GM13976 (cell line): ENCODE measurements at regions not wholly inside any gene's neighbourhood (a gene's known extent, or its start where the extent isn't known, plus 50 kb on each side); places are given as distances from the start of the nearest gene placed in this dataset.
"Not testable (repeated sequence)": the region's sequence is repeated elsewhere in the genome, so short reads cannot be mapped to it uniquely, and the experiment has no call there.

Experiments
- DNase-seq: peaks from one replicate; pipeline ENCODE4 v3.0.0; 2012; ENCODE audit warnings: low spot score
- in situ Hi-C: fragments of 300-500 bp; cut with MboI; formaldehyde crosslinking; loops from one replicate; pipeline ENCODE4 v1.12.0; 2022; ENCODE audit warnings: low sequenced_read_pairs, mixed read lengths, inconsistent platforms; ENCODE audit not compliant: unreplicated experiment

DNA sequence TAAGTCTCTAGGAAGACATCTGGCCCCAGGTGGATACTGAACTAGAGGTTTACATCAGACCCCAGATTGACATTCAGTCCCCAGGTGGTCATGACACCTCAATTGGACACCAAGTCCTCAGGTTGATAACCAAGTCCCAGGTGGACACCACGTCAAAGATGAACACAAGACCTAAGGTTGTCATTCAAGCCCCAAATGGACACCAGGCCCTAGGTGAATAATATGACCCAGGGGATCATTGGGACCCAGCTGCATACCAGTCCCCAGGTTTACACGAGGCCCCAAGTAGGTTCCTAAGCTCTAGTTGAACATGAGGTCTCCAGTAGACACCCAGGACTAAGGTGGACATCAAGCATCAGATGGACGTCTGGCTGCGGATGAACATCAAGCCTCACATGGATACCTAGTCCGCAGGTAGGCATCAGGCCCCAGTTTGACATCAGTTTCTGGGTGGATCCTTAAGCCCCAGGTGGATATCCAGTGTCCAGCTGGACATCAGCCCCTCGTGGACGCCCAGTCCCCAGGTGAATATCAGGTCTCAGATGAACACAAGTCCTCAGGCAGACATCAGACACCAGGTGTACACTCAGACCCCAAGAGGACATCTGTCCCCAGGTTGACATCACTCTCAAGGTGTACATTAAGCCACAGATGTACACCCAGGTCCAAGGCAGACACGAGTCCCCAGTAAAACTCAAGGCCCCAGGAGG lies 1486.7 kb upstream of the TPTE start:
- in situ Hi-C loops, DNase-seq: not testable (repeated sequence)

DNA sequence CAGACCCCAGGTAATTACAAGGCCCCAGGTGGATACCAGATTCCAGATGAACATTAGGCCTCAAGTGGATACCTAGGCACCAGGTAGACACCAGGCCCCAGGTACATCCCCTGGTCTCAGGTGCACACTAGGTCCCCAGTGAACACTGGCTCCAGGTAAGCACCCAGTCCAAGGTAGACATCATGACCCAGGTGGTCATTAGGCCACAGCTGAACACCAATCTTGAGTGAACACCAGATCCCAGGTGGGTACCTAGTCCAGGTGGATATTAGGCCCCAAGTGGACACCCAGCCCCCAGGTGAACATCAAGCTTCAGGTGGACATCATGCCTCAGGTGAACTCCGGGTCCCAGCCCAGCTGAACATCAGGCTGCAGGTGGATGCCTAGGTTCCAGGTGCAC lies 1486.2 kb upstream of the TPTE start:
- in situ Hi-C loops, DNase-seq: not testable (repeated sequence)

DNA sequence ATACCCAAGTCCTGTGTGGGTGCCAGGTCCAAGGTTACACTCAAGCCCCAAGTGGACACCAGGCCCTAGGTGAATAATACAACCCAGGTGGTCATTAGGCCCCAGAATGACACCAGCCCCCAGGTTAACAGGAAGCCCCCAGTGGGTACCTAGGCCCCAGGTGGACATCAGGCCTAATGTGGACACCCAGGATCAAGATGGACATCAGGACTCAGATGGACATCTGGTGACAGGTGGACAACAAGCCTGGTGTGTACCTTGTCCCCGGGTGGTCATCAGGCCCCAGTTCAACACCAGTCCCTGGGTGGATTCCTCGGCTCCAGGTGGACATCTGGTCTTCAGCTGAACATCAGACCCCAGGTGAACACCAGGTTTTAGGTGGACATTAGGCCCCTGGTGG lies 1485.4 kb upstream of the TPTE start:
- in situ Hi-C loops = not testable (repeated sequence)

DNA sequence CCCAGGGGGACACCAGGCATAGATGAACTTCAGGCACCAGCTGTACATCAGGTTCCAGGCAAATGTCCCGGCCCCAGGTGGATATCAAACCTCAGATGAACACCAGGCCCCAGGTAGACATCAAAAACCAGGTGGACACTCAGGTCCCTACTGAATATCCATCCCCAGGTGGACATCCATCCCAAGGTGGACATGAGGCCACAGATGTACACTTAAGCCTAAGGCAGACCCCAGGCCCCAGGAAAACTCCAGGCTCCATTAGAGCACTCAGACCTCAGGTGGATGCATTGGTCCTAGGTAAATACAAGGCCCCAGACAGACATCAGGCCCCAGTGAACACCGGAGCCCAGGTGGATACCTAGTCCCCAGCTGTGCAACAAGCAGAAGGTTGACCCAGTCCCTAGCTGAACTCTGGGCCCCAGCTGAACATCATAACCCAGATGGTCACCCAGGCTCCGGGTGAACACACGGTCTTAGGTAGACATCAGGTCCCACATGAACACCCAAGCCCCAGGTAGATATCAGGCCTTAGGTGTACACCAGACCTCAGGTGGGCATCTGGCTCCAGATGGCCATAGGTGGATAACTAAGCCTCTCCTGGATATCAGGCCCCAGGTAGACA lies 1484.3 kb upstream of the TPTE start:
- in situ Hi-C loops, DNase-seq: not testable (repeated sequence)

More for the DNA sequence above, 1485.4 kb upstream of the TPTE start:
- DNase-seq = not testable (repeated sequence)

DNA sequence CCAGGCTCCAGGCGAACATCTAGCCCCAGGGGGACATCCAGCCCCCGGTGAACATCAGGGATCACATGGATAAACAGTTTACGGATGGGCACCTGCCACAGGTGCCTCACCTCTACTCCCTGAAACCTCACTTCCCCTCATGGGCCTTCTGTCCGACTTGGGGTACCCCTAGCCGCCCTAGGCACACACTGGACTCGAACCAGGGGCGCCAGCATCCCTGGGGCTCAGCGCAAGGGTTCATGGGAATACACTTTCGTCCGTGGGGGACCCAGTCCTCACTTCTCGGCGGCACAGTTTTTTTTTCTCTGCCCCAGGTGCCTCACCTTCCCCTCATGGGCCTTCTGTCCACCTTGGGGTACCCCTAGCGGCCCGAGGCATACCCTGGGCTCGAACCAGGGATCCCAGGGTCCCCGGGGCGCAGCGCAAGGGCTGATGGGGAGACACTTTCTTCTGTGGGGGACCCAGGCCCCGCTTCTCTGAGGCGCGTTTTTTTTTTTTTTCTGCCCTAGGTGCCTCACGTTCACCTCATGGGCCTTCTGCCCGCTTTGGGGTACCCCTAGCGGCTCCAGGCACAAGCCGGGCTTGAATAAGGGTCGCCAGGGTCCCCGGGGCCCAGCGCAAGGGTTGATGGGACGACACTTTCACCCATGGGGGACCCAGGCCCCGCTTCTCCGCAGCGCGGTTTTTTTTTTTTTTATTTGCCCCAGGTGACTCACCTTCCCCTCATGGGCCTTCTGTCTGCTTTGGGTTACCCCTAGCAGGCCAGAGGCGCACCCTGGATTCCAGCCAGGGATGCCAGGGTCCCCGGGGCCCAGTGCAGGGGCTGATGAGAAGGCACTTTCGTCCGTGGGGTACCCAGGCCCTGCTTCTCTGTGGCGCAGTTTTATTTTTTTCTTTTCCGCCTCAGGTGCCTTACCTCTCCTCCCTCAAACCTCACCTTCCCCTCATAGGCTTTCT lies 1483.5 kb upstream of the TPTE start:
- DNase-seq, in situ Hi-C loops: not testable (repeated sequence)

DNA sequence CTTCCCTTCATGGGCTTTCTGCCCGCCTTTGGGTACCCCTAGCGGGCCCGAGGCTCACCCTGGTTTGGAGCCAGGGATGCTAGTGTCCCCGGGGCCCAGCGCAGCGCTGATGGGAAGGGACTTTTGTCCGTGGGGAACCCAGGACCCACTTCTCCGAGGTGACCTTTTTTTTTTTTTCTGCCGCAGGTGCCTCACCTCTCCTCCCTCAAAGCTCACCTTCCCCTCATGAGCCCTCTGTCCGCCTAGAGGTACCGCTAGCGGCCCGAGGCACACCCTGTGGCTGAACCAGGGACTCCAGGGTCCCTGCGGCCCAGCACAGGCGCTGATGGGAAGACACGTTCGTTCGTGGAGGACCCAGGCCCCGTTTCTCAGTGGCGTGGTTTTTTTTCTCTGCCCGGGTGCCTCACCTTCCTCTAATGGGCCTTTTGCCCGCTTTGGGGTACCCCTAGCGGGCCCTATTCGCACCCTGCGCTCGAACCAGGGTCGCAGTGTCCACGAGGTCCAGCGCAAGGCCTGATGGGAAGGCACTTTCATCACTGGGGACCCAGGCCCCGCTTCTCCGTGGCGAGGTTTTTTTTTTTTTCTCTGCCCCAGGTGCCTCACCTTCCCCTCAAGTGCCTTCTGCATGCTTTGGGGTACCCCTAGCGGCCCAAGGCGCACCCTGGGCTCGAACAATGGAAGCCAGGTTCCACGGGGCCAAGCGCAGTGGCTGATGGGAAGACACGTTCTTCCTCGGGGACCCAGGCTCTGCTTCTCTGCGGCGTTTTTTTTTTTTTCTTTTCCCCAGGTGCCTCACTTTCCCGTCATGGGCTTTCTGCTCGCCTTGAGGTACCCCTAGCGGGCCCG lies 1481.6 kb upstream of the TPTE start:
- in situ Hi-C loops, DNase-seq: not testable (repeated sequence)

DNA sequence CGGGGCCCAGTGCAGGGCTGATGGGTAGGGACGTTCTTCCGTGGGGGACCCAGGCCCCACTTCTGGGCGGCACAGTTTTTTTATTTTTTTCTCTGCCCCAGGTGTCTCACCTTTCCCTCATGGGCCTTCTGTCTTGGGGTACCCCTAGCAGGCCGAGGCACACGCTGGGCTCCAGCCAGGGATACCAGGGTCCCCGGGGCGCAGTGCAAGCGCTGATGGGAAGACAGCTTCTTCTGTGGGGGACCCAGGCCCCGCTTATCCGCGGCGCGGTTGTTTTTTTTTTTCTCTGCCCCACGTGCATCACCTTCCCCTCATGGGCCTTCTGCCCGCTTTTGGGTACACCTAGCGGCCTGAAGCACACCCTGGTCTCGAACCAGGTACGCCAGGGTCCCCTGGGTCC lies 1481.0 kb upstream of the TPTE start:
- DNase-seq, in situ Hi-C loops: not testable (repeated sequence)

DNA sequence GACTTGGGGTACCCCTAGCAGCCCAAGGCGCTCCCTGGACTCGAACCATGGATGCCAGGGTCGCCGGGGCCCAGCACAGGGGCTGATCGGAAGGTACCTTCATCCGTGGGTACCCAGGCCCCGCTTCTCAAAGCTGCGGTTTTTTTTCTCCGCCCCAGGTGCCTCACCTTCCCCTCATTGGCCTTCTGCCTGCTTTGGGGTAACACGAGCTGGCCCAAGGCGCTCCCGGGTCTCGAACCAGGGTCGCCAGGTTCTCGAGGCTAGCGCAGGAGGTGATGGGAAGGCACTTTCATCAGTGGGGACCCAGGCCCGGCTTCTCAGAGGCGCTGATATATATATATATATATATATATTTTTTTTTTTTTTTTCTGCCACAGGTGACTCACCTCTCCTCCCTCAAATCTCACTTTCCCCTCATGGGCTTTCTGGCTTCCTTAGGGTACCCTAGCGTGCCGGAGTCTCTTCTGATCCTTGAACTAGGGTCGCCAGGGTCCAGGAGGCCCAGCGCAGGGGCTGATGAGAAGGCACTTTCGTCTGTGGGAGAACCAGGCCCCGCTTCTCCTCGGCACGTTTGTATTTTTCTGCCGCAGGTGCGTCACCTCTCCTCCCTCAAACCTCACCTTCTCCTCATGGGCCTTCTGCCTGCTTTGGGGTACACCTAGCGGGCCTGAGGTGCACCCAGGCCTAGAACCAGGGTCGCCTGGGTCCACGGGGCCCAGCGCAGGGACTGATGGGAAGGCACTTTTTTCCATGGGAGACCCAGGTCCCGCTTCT lies 1480.0 kb upstream of the TPTE start:
- in situ Hi-C loops, DNase-seq: not testable (repeated sequence)

DNA sequence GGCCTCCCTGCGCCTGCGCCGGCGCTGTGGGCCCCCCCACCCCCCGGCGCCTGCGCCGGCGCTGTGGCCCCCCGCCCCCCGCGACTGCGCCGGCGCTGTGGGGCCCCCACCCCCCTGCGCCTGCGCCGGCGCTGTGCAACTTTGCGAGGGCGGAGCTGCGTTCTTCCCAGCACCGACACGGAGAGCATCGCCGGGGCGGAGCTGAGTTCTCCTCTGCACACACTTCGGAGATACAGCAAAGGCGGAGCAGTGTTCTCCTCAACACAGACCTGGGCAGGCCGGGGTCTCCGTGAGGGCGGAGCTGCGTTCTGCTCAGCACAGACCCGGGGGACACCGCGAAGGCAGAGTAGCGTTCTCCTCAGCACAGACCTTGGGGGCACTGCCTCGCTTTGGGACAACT lies 1478.3 kb upstream of the TPTE start:
- DNase-seq, in situ Hi-C loops: not testable (repeated sequence)

DNA sequence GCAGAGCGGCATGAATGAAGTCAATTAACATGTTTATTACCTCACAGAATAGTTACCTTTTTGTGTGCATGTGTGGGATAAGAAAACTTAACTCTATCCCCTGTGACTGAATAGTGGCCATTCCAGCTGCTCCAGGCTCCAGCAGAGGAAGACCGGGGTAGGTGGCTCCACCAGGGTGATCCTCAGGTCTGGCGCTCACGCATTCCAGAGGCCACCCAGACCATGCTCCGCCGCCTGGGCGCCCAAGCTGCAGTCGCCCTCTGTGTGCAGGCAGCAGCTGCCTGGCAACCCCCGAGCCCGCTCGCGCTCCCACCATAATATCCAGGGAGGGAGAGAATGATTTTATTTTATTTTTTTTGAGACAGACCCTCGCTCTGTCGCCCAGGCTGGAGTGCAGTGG lies 1474.5 kb upstream of the TPTE start:
- in situ Hi-C loops, DNase-seq: not testable (repeated sequence)

DNA sequence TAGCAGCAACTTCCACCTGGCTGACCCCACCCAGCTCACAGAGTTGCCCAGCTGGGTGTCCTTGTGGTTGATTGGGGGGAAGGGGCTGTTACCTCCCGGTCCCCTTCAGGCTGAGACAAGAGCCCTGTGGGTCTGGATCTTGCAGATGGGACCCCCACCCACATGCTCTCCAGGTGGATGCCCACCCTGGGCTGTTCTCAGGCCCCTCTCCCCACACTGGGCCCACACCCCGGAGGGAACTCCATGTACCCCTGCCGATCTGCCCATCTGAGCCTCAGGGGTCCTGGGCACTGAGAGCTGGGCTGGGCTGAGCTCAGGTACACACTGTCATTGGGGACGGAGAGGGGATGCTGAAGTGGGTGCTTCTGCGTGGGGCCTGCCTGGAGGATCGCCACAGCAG lies 1453.9 kb upstream of the TPTE start:
- DNase-seq, in situ Hi-C loops: not testable (repeated sequence)

DNA sequence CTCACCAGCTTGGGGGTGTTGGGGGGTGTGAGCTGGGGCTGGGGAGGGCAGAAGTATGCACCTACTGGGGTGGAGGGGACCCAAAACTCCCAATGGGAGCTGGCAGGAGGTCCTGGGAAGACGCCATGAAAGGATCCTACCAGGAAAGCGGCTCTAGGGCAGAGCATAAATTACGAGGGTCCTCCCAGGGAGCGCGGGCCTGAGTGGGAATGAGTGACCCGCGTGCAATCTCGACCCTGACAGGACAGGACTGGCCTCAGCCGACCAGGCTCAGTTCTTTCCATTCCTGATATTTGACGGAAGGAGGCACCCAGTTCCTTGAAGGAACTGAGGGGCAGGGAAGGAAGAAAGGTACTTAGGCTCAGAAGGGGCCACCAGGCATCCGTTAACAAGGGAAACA lies 1452.8 kb upstream of the TPTE start:
- DNase-seq, in situ Hi-C loops: not testable (repeated sequence)

DNA sequence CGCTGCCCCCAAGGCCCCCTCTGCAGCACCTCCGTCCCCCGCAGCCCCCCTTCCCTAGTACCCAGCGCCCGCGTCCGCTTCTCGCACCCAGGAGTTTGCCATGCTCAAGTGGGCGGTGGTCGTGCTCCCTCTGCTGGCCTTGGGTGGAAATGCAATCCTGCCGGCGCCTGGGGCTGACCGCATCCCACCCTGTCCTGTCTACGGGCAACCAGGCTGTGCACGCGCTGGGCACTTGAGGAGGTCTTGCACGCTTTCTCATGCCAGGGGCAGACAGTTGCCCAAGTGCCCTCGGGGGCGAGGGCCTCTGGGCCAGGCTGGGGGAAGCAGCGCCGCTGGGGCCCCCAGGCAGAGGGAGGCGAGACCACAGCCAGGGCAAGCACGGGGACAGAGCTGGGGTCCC lies 1450.7 kb upstream of the TPTE start:
- in situ Hi-C loops = not testable (repeated sequence)

DNA sequence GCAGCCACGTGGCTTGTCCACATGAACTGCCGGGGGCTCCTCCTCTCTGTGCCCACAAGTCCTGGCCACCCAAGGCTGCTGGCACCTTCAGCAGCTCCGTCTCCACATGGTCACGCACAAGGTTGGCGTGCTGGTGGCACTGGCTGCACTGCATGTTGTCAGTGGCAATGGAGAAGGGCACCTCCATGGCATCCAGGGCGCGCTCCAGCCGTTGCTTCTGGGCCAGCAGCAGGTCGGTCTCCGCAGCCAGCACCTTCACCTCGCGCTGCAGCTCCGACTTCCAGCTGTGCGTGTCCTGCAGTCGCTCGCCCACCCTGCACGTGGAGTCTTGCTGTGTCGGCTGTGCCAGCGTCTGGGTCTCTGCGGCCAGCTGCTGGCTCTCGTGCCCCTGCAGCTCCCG lies 1448.4 kb upstream of the TPTE start:
- DNase-seq, in situ Hi-C loops: not testable (repeated sequence)

More for the DNA sequence above, 1450.7 kb upstream of the TPTE start:
- DNase-seq = not testable (repeated sequence)

DNA sequence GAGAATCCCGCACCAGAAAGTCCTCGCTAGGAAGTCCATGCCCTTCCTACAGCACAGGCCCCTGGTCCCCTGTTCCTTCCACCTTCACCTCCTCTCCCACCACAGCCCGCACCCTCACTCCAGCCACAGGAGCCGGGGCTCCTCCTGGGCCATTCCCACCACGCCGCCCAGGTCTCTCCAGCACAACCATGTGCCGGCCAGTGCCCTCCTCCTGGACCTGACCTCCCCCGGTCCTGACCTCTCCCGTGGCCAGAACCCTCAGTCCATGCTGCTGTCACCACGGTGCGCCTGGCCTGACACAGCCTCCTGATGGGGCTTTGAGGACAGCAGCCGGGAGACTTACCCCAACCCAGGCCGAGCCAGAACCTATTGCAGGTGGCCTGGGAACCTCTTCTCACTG lies 1446.6 kb upstream of the TPTE start:
- in situ Hi-C loops = not testable (repeated sequence)

DNA sequence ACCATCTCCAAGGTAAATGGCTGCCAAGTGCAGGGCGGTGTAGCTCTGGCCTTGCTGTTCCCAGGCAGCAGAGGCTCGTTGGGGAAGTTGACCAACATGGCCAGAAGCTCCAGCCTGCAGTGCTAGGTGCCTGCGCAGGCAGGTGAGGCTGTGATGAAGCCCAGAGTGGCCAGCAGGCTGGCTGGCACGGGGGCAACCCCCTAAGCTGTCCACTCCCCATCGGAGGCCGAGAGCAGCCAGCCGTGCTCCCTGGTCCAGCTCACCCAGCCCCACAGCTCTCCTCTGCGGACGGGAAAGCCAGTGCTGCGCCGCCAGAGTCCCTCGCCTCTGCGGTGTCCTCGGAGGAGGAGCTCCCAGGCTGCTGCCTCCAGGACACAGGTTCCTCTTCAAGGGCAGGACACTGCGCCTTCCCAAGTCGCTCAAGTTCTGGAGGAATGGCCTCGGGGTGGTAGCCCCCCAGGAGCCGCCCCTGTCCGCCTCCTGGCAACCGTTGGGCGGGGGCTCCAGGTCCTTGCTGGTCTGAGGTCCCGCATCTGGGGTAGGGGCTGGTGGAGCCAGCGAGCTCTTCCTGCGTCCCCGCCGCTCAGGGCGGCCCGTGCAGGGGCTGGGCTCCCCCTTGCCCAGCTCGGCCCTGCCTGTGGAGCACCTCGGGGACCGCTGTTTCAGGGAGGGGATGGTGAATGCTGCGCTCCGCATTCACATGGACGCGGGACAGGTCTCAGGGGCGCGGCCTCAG lies 1438.1 kb upstream of the TPTE start:
- DNase-seq, in situ Hi-C loops: not testable (repeated sequence)

More for the DNA sequence above, 1446.6 kb upstream of the TPTE start:
- not testable (repeated sequence) for DNase-seq

DNA sequence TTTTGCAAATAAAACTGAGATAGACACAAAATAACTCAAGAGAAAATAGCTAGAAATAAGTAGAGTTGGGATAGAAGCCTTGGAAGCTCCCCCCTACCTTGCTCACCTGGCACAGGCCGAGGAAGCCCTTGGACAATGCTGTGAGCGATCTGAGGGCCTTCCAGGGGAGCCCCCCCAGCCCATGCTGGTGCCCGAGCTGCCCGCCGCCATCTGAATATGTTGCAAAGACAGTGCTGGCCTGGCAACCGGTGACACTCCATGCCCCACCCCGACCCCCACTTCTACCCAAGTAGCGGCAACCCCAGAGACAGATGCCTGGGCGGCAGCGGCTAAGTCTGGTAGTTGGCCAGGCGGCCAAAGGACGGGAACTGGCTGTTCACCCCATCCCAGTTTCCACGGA lies 1435.1 kb upstream of the TPTE start:
- DNase-seq, in situ Hi-C loops: not testable (repeated sequence)
